NB4 (cell line): ENCODE measurements at regions not wholly inside any gene's neighbourhood (a gene's known extent, or its start where the extent isn't known, plus 50 kb on each side); places are given as distances from the start of the nearest gene placed in this dataset.

Experiments used
- DNase-seq: peaks from one replicate; pipeline ENCODE4 v3.0.0; 2010; ENCODE audit warnings: low read depth
- H3K4me3 ChIP-seq: one replicate; pipeline ENCODE4 v1.5.1; 2011; ENCODE audit warnings: mild to moderate bottlenecking, low read depth, low read length, moderate library complexity
- MYC ChIP-seq: IDR thresholded peaks from 2 replicates; pipeline ENCODE4 v1.6.1; 2011; ENCODE audit warnings: low read depth, low read length
- POLR2A ChIP-seq: IDR thresholded peaks from 2 replicates; pipeline ENCODE4 v1.6.1; 2011; ENCODE audit warnings: mild to moderate bottlenecking; ENCODE audit not compliant: insufficient read length; ENCODE audit errors: extremely low read depth
- TF ChIP-seq, protein P1 (sequence below): IDR thresholded peaks from 2 replicates; pipeline ENCODE4 v1.6.1; 2011; ENCODE audit warnings: low read depth, low read length
- TF ChIP-seq, protein P2 (sequence below): IDR thresholded peaks from one replicate; pipeline ENCODE4 v1.5.1; 2012; ENCODE audit warnings: low read depth, low read length

DNA sequence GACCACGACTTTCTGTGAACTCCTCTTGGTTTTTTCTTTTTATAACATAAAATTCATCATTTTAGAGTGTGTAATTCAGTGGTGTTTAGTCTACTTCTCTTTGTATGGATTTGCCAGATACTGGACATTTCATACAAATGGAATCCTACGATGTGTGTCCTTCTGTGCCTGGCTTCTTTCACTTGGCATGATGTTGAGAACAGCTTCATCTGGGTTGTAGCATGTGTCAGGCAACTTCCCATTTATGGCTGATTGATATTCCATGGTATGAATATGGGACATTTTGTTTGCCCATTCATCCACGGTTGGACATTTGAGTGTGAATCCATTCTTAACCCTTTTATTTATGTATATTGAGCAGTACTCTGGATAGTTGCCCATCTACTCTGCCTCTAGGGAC is 82.7 kb upstream of the KLF13 start:
- TF ChIP-seq, protein P1, sequence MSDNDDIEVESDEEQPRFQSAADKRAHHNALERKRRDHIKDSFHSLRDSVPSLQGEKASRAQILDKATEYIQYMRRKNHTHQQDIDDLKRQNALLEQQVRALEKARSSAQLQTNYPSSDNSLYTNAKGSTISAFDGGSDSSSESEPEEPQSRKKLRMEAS, result no peak
- no peak for TF ChIP-seq POLR2A
- TF ChIP-seq MYC, result no peak
- TF ChIP-seq, protein P2, sequence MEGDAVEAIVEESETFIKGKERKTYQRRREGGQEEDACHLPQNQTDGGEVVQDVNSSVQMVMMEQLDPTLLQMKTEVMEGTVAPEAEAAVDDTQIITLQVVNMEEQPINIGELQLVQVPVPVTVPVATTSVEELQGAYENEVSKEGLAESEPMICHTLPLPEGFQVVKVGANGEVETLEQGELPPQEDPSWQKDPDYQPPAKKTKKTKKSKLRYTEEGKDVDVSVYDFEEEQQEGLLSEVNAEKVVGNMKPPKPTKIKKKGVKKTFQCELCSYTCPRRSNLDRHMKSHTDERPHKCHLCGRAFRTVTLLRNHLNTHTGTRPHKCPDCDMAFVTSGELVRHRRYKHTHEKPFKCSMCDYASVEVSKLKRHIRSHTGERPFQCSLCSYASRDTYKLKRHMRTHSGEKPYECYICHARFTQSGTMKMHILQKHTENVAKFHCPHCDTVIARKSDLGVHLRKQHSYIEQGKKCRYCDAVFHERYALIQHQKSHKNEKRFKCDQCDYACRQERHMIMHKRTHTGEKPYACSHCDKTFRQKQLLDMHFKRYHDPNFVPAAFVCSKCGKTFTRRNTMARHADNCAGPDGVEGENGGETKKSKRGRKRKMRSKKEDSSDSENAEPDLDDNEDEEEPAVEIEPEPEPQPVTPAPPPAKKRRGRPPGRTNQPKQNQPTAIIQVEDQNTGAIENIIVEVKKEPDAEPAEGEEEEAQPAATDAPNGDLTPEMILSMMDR, result no peak
- H3K4me3 ChIP-seq, result no peak overlapping the region
- no peak for DNase-seq

DNA sequence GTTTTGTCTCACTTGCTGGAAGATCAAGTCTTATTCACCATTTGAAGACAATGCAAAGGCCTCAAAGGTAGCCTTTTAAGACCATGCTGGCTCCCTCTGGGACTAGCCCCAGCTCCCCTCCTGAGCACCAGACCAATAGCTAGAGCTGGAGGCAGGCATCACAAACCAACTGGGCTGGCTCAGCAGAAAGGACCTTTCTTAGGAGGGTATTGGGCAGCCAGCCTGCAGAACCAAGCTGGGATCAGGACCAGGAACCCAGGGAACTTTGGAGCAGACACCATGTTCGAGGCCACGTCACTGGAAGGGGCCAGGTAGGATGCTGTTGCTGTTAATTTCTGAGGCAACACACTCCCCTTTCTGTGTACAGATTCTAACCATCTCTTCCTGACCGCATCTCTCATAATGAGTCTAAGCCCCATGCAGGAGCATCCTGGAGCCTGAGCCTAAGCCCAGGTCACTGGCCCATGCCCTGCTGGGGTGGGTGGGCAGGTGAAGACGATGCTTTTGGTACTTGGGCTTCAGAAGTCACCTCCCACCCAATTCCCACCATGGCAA is 81.4 kb upstream of the KLF13 start:
- DNase-seq, result no peak
- no peak overlapping the region for H3K4me3 ChIP-seq
- TF ChIP-seq POLR2A, result no peak
- TF ChIP-seq, protein P1, result no peak

DNA sequence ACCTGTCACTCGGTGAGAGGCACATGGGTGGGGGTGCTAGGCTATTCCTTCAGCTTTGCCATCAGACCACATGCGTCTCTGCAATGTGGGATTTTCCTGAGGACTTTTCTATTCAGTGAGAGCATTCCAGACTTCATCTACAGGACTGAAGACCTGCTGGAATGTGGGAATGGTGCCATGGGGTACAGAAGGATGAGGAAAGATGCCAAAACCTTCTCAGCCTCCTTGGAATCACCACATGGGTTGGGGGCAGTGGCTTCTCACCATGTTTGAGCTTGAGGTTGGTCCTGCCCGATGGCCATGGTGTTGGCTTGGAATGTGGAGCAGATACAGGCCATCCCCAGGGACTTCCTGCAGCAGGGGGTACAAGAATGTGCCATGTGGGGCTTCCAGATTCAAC is 80.9 kb upstream of the KLF13 start:
- H3K4me3 ChIP-seq, result no peak overlapping the region
- DNase-seq, result no peak
- TF ChIP-seq, protein P1, result no peak
- TF ChIP-seq POLR2A, result no peak
- no peak for TF ChIP-seq MYC
- TF ChIP-seq, protein P2, result no peak

DNA sequence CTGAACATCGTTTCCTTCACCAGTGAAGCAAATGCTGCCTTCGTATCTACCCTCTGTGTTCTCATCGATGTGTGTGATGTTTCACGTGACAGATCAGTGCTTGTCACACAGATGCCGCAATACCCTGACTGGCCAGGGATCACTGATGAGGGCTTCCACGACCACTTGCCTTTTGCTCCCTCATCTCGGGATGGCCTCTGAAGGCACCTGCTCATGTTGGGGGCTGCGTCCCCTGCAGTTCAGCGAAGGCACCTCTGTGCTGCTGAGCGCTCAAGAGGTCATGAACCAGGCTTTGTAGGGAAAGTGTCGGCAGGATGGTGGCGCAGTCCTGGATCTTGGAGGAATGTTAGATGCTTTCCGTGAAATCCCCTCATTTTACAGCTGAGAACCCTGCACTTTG is 79.2 kb upstream of the KLF13 start:
- no peak for DNase-seq
- TF ChIP-seq, protein P1, result no peak
- no peak for TF ChIP-seq POLR2A
- no peak for TF ChIP-seq MYC
- TF ChIP-seq, protein P2, result no peak
- H3K4me3 ChIP-seq, result no peak overlapping the region

DNA sequence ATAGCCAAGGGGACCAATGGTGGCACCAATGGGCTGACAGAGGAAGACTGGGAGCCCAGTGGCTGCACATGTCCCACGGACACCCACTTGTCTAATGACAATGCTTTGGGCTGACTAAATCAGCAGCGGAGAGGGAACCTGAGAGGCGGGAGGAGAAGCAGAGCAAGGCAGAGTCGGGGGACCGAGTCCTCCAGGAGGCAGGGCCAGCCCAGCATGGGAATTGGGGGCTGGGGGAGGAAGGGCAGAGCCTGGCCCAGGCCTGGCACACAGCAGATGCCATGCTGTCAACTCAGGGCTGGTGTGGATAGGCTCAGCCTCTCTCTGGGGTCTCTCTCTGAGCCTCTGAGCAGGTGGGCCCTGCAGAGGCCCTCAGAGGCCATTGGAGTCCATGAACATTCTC is 78.4 kb upstream of the KLF13 start:
- no peak for DNase-seq
- no peak overlapping the region for H3K4me3 ChIP-seq
- TF ChIP-seq MYC (no peak), POLR2A (no peak)
- TF ChIP-seq, protein P2, result no peak
- TF ChIP-seq, protein P1, result no peak

DNA sequence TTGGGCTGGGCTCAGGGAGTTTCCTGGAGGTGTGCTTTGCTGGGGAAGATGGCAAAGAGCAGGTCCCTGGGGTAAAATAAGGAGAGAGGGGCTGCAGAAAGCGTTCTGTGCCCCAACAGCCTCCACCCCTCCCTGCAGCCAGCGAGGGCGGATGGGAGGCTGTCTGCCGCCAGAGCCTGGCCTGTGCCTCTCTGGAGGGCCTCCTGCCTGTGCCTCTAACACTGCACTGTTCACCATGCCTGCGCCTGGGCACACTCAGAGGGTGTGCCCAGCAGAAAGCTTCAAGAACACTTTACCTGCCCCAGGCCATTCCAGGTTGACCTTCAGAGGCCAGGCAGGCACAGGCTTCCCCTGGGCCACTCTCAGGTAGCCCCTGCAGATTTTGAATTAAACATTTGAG is 77.7 kb upstream of the KLF13 start:
- DNase-seq, result no peak
- H3K4me3 ChIP-seq, result no peak overlapping the region
- TF ChIP-seq MYC (no peak), POLR2A (no peak)
- TF ChIP-seq, protein P2, result no peak
